ENCODE measurements at regions not wholly inside any gene's neighbourhood (a gene's known extent, or its start where the extent isn't known, plus 50 kb on each side); places are given as distances from the start of the nearest gene placed in this dataset.

DNA sequence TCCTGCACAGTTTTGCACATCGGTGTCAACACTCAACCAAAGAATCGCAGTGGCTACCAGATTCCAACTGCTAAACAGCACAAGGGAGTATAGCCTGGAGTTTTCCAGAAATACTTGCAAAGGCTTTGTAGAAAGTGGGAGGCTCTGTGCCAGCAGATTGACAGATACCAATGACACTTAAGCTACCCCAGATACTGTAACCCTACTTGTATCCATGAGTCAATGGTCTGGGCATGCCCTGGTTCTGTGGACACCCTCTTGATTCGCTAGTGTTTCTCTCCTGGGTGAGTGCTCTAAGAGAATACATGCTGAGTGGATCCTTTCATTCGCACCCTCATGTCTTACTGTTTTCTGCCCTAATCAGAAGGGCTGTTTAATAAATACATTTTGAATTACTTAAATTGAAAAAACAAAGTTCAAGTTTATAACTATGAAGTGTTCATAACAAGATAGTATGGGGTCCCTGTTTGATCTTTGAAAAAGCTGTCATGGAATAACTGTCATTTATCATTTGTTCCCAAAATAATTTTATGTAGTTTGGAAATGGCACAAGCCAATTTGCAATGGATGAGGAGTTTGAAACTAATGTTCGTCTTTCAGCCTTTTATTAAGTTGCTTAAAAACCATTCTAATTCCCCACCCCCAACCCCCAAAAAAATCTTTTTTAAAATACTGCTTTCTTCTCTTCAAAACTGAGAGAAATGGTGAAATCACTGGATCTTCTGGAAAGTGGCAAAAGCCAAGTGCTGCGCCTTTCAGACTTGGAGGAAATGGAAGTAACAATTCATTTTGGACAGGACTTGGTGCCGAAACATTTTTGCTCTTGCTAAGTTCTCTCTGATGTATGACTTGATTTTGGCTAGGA lies 600.5 kb upstream of the TENM4 start:
- TF ChIP-seq, protein P1, sequence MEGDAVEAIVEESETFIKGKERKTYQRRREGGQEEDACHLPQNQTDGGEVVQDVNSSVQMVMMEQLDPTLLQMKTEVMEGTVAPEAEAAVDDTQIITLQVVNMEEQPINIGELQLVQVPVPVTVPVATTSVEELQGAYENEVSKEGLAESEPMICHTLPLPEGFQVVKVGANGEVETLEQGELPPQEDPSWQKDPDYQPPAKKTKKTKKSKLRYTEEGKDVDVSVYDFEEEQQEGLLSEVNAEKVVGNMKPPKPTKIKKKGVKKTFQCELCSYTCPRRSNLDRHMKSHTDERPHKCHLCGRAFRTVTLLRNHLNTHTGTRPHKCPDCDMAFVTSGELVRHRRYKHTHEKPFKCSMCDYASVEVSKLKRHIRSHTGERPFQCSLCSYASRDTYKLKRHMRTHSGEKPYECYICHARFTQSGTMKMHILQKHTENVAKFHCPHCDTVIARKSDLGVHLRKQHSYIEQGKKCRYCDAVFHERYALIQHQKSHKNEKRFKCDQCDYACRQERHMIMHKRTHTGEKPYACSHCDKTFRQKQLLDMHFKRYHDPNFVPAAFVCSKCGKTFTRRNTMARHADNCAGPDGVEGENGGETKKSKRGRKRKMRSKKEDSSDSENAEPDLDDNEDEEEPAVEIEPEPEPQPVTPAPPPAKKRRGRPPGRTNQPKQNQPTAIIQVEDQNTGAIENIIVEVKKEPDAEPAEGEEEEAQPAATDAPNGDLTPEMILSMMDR (IDR thresholded peaks at IDR 0.05): no peak
- TF ChIP-seq POLR2A (IDR thresholded peaks at IDR 0.05): no peak

Data from Peyer's patch (tissue), 4 donors.